Ovary (tissue), 7 donors: ENCODE measurements at regions not wholly inside any gene's neighbourhood (a gene's known extent, or its start where the extent isn't known, plus 50 kb on each side); places are given as distances from the start of the nearest gene placed in this dataset.

Experiments
- DNase-seq, 5 donors: peaks; one replicate each; pipeline ENCODE4 v3.0.0-alpha.2; 2019 to 2020
- H3K27ac ChIP-seq, 2 donors: fragments of 200-600 bp; one replicate each; pipeline versions ENCODE4 v1.5.1 to v1.8.0; 2019 to 2022
- H3K27me3 ChIP-seq: fragments of 200-600 bp; one replicate; pipeline ENCODE4 v1.8.0; 2022
- H3K36me3 ChIP-seq: fragments of 200-600 bp; sonication (generic); one replicate; pipeline ENCODE4 v1.5.1; 2019
- H3K4me1 ChIP-seq: one replicate; pipeline ENCODE4 v1.8.1; 2013; ENCODE audit warnings: mild to moderate bottlenecking, moderate library complexity; ENCODE audit not compliant: insufficient read depth
- H3K4me3 ChIP-seq: fragments of 200-600 bp; sonication (generic); one replicate; pipeline ENCODE4 v1.5.1; 2017
- H3K9me3 ChIP-seq, 2 donors: fragments of 200-600 bp in 1 of 2; sonication (generic) in 1 of 2; one replicate each; pipeline versions ENCODE4 v1.5.1 to v1.8.1; 2013 to 2019; ENCODE audit warnings: mild to moderate bottlenecking in 1 of 2, moderate library complexity in 1 of 2
- EP300 ChIP-seq: sonication (generic); formaldehyde crosslinking; IDR thresholded peaks from one replicate; pipeline ENCODE4 v1.6.1; 2017; ENCODE audit warnings: antibody characterized with exemption
- POLR2A ChIP-seq: fragments of 450-650 bp; IDR thresholded peaks from one replicate; pipeline ENCODE4 v1.6.1; 2017; ENCODE audit warnings: antibody characterized with exemption, mild to moderate bottlenecking, moderate library complexity
- WGBS, 3 donors: extraction: QIAGEN DNeasy Blood & Tissue Kit in 1 of 3; methylation state at CpG; one replicate each; pipeline versions ENCODE4 v1.1.5 to v1.1.7; 2013 to 2017; 5-methylcytosine and 5-hydroxymethylcytosine counted together
- intact Hi-C, 4 donors: fragments of 100-400 bp; cut with DNase I; formaldehyde crosslinking; loops; one replicate each; pipeline versions ENCODE4 v1.11.0 to v1.15.1; 2022 to 2023
- TF ChIP-seq, protein P1 (sequence below), 3 donors: fragments of 450-650 bp in 2 of 3; fragments of 200-600 bp in 1 of 3; IDR thresholded peaks; one replicate each; pipeline versions ENCODE4 v1.5.1 to v1.8.0; 2016 to 2022; ENCODE audit warnings: antibody characterized with exemption in 3 of 3, mild to moderate bottlenecking in 1 of 3
- donor health status: DM: no; HTN: no; CAD: no; lungs with moderate emphysema.
- donor health status: DM: no; HTN: no; CAD: no.
- donor health status: Bipolar disorder and iron deficiency.
- donor health status: DM: no; HTN: no; CAD: no.
- donor health status: DM: yes; HTN: yes; CAD: no.

GRCh38 chr13:22130254-22130653 lies 459.4 kb downstream of the FGF9 start:
- Histone ChIP-seq H3K36me3 (no peaks in the 10 kb centered on the region), H3K9me3 (peaks cover 0 to 4% of the 10 kb centered on the region in 2 donors), H3K4me1 (no peaks in the 10 kb centered on the region), H3K27ac (no peak overlapping the region), H3K4me3 (no peak overlapping the region), H3K27me3 (no peaks in the 10 kb centered on the region)
- DNase-seq: no peak
- intact Hi-C loops: no loop called here
- 84 to 93% (median 88%) methylated on average over 1 of the region's 1 CpG for WGBS, 3 donors
- TF ChIP-seq POLR2A (no peak), EP300 (no peak)
- TF ChIP-seq, protein P1, sequence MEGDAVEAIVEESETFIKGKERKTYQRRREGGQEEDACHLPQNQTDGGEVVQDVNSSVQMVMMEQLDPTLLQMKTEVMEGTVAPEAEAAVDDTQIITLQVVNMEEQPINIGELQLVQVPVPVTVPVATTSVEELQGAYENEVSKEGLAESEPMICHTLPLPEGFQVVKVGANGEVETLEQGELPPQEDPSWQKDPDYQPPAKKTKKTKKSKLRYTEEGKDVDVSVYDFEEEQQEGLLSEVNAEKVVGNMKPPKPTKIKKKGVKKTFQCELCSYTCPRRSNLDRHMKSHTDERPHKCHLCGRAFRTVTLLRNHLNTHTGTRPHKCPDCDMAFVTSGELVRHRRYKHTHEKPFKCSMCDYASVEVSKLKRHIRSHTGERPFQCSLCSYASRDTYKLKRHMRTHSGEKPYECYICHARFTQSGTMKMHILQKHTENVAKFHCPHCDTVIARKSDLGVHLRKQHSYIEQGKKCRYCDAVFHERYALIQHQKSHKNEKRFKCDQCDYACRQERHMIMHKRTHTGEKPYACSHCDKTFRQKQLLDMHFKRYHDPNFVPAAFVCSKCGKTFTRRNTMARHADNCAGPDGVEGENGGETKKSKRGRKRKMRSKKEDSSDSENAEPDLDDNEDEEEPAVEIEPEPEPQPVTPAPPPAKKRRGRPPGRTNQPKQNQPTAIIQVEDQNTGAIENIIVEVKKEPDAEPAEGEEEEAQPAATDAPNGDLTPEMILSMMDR (IDR thresholded peaks at IDR 0.05): no peak

DNA sequence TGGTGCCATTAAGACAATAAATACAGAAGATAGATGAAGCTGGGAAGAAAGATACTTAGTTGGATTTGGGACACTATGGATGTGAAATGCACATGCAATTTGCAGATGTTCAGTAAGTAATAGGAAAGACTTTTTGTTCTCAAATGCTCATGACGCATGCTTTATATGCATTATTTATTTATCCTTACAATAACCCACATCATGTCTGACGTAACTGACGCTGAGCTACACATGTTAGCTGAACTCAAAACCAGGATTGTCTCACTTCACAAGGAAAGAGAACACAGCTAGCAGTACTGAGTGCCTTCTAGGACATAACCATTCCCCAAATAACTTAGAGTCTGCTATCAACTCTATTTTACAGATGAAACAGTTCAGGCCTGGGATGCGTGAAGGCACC lies 463.4 kb downstream of the FGF9 start:
- 93 to 97% (median 93%) methylated on average over 4 of the region's 4 CpGs for WGBS, 3 donors
- Histone ChIP-seq H3K27me3 (no peaks in the 10 kb centered on the region), H3K4me1 (no peaks in the 10 kb centered on the region), H3K36me3 (no peaks in the 10 kb centered on the region), H3K9me3 (peaks cover 0 to 4% of the 10 kb centered on the region in 2 donors), H3K27ac (no peak overlapping the region), H3K4me3 (no peak overlapping the region)
- TF ChIP-seq POLR2A: no peak
- TF ChIP-seq, protein P1 (IDR thresholded peaks at IDR 0.05): no peak
- no peak for TF ChIP-seq EP300
- intact Hi-C loops: no loop called here
- no peak for DNase-seq

DNA sequence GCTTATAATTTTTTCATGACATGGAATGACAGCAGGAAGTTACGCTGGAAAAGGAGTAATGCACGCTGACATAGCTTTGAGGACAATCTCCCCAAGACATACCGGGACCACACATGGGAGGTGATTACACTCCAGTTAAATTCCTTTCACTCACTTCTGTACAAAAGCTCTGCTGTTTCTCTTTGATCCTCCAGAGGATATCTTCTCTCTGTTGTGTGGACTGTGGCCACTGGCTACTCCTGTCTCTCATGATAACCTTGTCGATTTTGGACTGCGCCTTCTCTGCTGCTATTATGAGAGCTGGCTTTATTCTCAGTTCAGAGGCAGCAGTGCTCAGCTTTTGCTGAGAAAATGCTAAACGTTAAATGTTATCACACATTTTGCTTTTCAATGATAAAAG lies 464.6 kb downstream of the FGF9 start:
- intact Hi-C loops: no loop called here
- H3K27ac ChIP-seq: no peak overlapping the region
- H3K4me3 ChIP-seq: no peak overlapping the region

GRCh38 chr13:22137361-22138050 lies 466.6 kb downstream of the FGF9 start:
- DNase-seq: no peak
- no peak overlapping the region for H3K27ac ChIP-seq
- no peaks in the 10 kb centered on the region for H3K27me3 ChIP-seq
- no peaks in the 10 kb centered on the region for H3K9me3 ChIP-seq
- intact Hi-C loops: no loop called here
- 76 to 86% (median 85%) methylated on average over 4 of the region's 4 CpGs for WGBS, 3 donors
- no peaks in the 10 kb centered on the region for H3K4me1 ChIP-seq
- no peak overlapping the region for H3K4me3 ChIP-seq
- TF ChIP-seq EP300 (no peak), POLR2A (no peak)
- TF ChIP-seq, protein P1 (IDR thresholded peaks at IDR 0.05): no peak
- H3K36me3 ChIP-seq: no peaks in the 10 kb centered on the region

More for the DNA sequence above, 464.6 kb downstream of the FGF9 start:
- H3K36me3 ChIP-seq: no peaks in the 10 kb centered on the region
- H3K27me3 ChIP-seq: no peaks in the 10 kb centered on the region
- H3K4me1 ChIP-seq: no peaks in the 10 kb centered on the region
- TF ChIP-seq EP300 (no peak), POLR2A (no peak)
- TF ChIP-seq, protein P1 (IDR thresholded peaks at IDR 0.05): no peak
- H3K9me3 ChIP-seq: no peaks in the 10 kb centered on the region
- no peak for DNase-seq
- WGBS, 3 donors: 35 to 41% (median 39%) methylated on average over 6 of the region's 6 CpGs
